ENCODE measurements at regions not wholly inside any gene's neighbourhood (a gene's known extent, or its start where the extent isn't known, plus 50 kb on each side); places are given as distances from the start of the nearest gene placed in this dataset.

- in situ Hi-C loops (cut with HindIII; ENCODE audit: extremely low pct_ligation_motif_present, low pct_unique_long_range_greater_than_20kb): no loop called here
- no TSS peak for BruUV-seq (replicated peaks)
- ATAC-seq: no peak
Measured at GRCh38 chr6:77217896-77218295, 245.4 kb downstream of the HTR1B start.

GRCh38 chr6:77205936-77206335, 257.4 kb downstream of the HTR1B start:
- DNase-seq (ENCODE audit: low spot score) (no peak), ATAC-seq (no peak), FAIRE-seq (no peak)
- H3K79me2 ChIP-seq (ENCODE audit: insufficient read depth, low read length): no peaks in the 10 kb centered on the region
- no peaks in the 10 kb centered on the region for H4K20me1 ChIP-seq (ENCODE audit: insufficient read depth, low read length)
- BruUV-seq (replicated peaks): no TSS peak
- H3K4me2 ChIP-seq (ENCODE audit: low read depth, low read length): no peak overlapping the region
- no peak overlapping the region for H2AFZ ChIP-seq (ENCODE audit: low read length)
- H3K4me3 ChIP-seq (replicated peaks in 1 of 3; ENCODE audit: insufficient read depth in 1 of 3, low read depth in 2 of 3, low read length in 3 of 3): no peak overlapping the region
- in situ Hi-C loops (cut with HindIII; ENCODE audit: extremely low pct_ligation_motif_present, low pct_unique_long_range_greater_than_20kb) (no loop called here), intact Hi-C loops (cut with micrococcal nuclease; ENCODE audit: unreplicated experiment) (no loop called here)
- no peak overlapping the region for H3K9ac ChIP-seq (ENCODE audit: insufficient read depth, low read depth, low read length)
- ChIA-PET POLR2A (no interaction called here), CTCF (ENCODE audit: low intra/inter-chr PET ratio, low total read pairs) (no interaction called here)
- H3K27ac ChIP-seq (ENCODE audit: extremely low read length, insufficient read depth, low read length): no peak overlapping the region
- H3K27me3 ChIP-seq (ENCODE audit: control insufficient read depth in 1 of 2, insufficient read depth in 2 of 2, low read length in 2 of 2): no peaks in the 10 kb centered on the region
- no peaks in the 10 kb centered on the region for H3K4me1 ChIP-seq (ENCODE audit: insufficient read depth, low read length)
- peaks cover 74% of the 10 kb centered on the region for H3K9me3 ChIP-seq (ENCODE audit: low read length)
- TF ChIP-seq PHF21A (CRISPR knock-in tag; IDR thresholded peaks at IDR 0.05) (no peak), SMAD1 (CRISPR knock-in tag; IDR thresholded peaks at IDR 0.05; ENCODE audit: borderline replicate concordance, low read depth) (no peak), NR2F1 (CRISPR knock-in tag; IDR thresholded peaks at IDR 0.05) (no peak), ZNF619 (CRISPR knock-in tag; IDR thresholded peaks at IDR 0.05) (no peak), ZNF484 (CRISPR knock-in tag; IDR thresholded peaks at IDR 0.05; ENCODE audit: borderline replicate concordance, low read depth) (no peak), RARG (CRISPR knock-in tag; IDR thresholded peaks at IDR 0.05; ENCODE audit: low read depth) (no peak), ASH2L (IDR thresholded peaks at IDR 0.05; ENCODE audit: insufficient read length, low read depth, low read length) (no peak), ZNF782 (CRISPR knock-in tag; IDR thresholded peaks at IDR 0.05; ENCODE audit: borderline replicate concordance) (no peak)
- no peaks in the 10 kb centered on the region for H3K36me3 ChIP-seq (replicated peaks in 1 of 2; ENCODE audit: control insufficient read depth in 1 of 2, insufficient read depth in 2 of 2, low read length in 2 of 2)

More at GRCh38 chr6:77217896-77218295, 245.4 kb downstream of the HTR1B start:
- TF ChIP-seq SMARCC2 (IDR thresholded peaks at IDR 0.05) (no peak), ZC3H13 (CRISPR knock-in tag; IDR thresholded peaks at IDR 0.05) (no peak), NRL (CRISPR knock-in tag; IDR thresholded peaks at IDR 0.05; ENCODE audit: borderline replicate concordance) (no peak)
- TF ChIP-seq, protein P1, sequence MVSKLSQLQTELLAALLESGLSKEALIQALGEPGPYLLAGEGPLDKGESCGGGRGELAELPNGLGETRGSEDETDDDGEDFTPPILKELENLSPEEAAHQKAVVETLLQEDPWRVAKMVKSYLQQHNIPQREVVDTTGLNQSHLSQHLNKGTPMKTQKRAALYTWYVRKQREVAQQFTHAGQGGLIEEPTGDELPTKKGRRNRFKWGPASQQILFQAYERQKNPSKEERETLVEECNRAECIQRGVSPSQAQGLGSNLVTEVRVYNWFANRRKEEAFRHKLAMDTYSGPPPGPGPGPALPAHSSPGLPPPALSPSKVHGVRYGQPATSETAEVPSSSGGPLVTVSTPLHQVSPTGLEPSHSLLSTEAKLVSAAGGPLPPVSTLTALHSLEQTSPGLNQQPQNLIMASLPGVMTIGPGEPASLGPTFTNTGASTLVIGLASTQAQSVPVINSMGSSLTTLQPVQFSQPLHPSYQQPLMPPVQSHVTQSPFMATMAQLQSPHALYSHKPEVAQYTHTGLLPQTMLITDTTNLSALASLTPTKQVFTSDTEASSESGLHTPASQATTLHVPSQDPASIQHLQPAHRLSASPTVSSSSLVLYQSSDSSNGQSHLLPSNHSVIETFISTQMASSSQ (IDR thresholded peaks at IDR 0.05; ENCODE audit: low read depth): no peak
- TF ChIP-seq, protein P1 (CRISPR knock-in tag; IDR thresholded peaks at IDR 0.05; ENCODE audit: borderline replicate concordance): no peak
- Histone ChIP-seq H3K9me3 (ENCODE audit: low read length) (peaks cover 69% of the 10 kb centered on the region), H3K4me1 (ENCODE audit: insufficient read depth, low read length) (no peaks in the 10 kb centered on the region), H3K4me2 (ENCODE audit: low read depth, low read length) (no peak overlapping the region), H2AFZ (ENCODE audit: low read length) (no peak overlapping the region), H3K27me3 (ENCODE audit: control insufficient read depth in 1 of 2, insufficient read depth in 2 of 2, low read length in 2 of 2) (no peaks in the 10 kb centered on the region), H3K9ac (ENCODE audit: insufficient read depth, low read depth, low read length) (no peak overlapping the region), H4K20me1 (ENCODE audit: insufficient read depth, low read length) (no peaks in the 10 kb centered on the region), H3K4me3 (replicated peaks in 1 of 3; ENCODE audit: insufficient read depth in 1 of 3, low read depth in 2 of 3, low read length in 3 of 3) (no peak overlapping the region), H3K36me3 (replicated peaks in 1 of 2; ENCODE audit: control insufficient read depth in 1 of 2, insufficient read depth in 2 of 2, low read length in 2 of 2) (no peaks in the 10 kb centered on the region), H3K79me2 (ENCODE audit: insufficient read depth, low read length) (no peaks in the 10 kb centered on the region), H3K27ac (ENCODE audit: extremely low read length, insufficient read depth, low read length) (no peak overlapping the region)
- FAIRE-seq: no peak
- no peak for DNase-seq (ENCODE audit: low spot score)
- intact Hi-C loops (cut with micrococcal nuclease; ENCODE audit: unreplicated experiment): no loop called here
- ChIA-PET POLR2A (no interaction called here), CTCF (ENCODE audit: low intra/inter-chr PET ratio, low total read pairs) (no interaction called here)

Measured in HepG2 (cell line).